ENCODE measurements at regions not wholly inside any gene's neighbourhood (a gene's known extent, or its start where the extent isn't known, plus 50 kb on each side); places are given as distances from the start of the nearest gene placed in this dataset.

GRCh38 chrX:144494074-144494473 is 610.2 kb downstream of the UBE2NL start:
- TF ChIP-seq POLR2A (IDR thresholded peaks at IDR 0.05): no peak
- TF ChIP-seq CTCF (IDR thresholded peaks at IDR 0.05): no peak

Measured in upper lobe of left lung (tissue), 4 donors.